HG03442 (cell line): ENCODE measurements at regions not wholly inside any gene's neighbourhood (a gene's known extent, or its start where the extent isn't known, plus 50 kb on each side); places are given as distances from the start of the nearest gene placed in this dataset.
A peak's percentile ranks its signal among the peaks of the same experiment; 100 is the strongest.
"Not testable (repeated sequence)": the region's sequence is repeated elsewhere in the genome, so short reads cannot be mapped to it uniquely, and the experiment has no call there.

ENCODE experiments used
- ATAC-seq: cut with Tn5 transposase; IDR thresholded peaks from one replicate; pipeline ENCODE4 v1.9.1; 2021; ENCODE audit warnings: mild to moderate bottlenecking, moderate library complexity; ENCODE audit not compliant: unreplicated experiment

DNA sequence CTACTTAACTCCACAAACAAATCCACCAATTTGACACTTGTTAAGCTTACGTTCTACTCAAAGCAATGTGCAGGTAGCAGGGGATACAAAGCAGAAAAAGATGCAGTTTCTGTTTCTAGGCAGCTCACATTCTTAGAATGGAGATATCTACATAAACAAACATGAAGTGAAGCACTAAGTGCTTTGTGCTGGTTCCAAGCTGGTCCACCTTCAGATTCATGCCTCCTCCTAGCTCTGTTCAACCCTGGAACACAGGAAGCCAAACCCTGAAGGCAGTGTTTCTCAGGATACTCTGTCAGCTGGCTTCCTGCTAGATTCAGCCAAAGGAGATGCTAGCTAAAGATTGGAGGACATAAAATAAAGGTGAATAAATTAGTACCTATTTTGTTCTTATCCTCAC, 55.3 kb upstream of the NOL4 start:
- no peak for ATAC-seq

DNA sequence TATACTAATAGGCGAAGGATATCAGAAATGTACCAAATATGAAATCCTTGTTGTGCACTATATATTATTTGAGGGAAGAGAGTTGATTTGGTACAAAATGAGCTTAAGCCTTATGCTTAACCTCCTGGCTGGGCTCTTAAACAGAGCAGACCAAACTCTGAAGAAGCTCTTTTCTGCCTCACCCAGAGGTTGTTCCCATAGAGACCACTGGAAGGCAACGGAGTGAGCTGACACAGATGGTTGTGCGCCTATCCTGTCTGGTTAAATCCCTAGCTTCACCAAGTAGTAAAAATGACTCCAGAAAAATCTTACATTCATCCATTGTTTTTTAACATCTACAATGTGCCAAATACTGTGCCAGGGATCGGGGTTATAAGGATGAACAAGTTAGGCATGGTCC, 55.9 kb upstream of the NOL4 start:
- no peak for ATAC-seq

DNA sequence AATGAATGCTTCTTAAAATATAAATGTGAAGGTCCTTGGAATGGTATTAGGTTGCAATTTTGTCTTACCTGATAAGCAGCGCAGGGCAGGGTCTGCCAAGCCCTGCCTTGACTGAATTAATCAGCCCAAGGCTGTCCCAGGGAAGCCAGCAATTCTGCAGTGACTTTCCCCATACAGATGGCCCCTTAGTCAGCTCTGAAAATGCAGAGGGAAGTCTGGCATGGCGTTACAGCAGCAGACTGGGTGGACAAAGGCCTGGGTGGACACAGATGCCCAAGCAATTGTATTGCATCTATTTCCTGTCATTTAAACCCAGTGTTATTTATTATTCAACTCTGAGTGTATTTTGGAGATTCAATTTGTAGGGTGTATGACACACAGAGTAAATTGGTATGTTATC, 56.6 kb upstream of the NOL4 start:
- ATAC-seq: no peak

DNA sequence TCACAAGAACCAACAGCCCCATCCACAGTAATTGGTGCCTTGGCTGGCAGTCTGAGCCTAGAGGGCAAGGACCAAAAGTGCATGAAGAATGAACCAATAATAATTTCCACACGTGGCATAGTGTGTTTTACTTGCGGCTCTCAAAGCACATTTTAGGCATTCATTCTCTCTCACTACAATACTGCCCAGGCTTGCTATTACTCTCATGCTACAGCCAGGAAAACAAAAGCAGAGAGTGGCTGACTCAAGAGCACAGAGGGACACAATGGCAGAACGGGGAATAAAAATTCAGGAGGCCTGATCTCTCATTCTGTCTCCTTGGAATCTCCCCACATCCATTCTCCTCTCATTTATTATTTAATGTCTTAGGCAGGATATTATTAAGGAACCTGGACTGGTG, 57.0 kb upstream of the NOL4 start:
- no peak for ATAC-seq

DNA sequence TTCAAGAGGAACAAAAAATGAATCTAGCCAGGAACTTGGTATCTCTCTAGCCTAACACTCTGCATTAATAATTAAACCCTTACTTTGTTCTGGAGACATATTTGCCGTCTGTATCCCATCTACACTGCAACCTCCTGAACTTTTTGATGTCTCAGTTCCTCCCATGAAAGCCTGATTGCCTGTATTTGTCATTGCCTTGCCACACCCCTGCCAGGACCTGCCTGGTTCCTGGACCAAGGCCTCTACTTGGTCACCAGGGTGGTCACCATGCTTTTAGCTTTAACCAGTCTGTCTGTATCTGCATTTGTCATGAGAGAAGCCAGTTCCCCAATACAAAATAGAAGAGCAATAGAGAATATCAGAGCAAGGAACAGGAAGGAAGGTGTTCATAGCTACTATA, 58.8 kb upstream of the NOL4 start:
- ATAC-seq: no peak

DNA sequence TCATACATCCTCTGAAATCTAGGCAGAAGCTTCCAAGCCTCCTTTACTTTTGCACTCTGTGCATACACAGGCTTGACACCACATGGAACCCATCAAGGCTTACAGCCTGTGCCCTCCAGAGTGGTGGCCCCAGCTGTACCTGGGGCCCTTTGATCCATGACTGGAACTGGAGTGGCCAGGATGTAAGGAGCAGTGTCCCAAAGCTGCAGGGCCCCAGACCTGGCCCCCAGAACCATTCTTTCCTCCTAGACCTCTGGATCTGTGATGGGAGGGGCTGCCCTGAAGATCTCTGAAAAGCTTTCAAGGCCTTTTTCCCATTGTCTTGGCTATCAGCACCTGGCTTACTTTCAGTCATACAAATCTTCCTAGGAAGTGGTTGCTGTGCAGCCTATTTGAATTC, 63.1 kb upstream of the NOL4 start:
- no peak for ATAC-seq

DNA sequence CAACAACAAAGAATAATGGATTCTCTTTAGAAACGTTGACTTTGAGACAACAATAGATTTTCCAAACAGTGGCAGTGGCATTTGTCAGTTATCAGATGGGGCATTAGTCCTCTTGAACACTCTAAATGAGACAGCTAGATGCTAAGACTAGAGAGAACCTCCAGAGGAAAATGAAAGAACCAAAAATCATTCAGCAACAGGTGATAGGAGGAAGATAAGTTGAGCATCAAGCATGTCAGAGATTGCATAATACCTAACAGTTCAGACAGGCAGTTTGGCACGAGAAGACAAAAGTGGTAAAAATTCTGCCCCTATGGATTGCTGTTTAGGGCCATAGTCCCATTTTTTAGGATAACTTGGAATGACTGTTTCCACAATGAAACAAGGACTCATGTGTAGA, 67.9 kb upstream of the NOL4 start:
- no peak for ATAC-seq

DNA sequence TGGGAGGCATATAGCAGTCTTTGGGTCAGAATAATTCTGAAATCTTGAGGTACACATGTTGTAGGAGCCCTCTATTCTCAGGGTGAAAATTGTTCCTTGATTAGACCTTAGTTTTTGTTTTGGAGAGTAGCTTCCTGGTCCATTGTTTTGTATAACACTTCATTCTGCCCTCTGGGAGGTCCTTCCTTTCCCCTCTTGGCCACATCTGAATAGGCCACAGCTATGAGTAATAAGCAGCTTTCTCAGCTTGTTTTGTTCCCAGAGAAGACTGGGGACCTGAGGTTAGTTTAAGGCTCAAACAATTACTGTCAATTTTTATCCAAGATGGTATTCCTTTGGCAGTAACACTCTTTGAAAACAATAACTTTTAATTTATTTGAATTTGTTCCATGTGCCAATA, 72.6 kb upstream of the NOL4 start:
- ATAC-seq: no peak

DNA sequence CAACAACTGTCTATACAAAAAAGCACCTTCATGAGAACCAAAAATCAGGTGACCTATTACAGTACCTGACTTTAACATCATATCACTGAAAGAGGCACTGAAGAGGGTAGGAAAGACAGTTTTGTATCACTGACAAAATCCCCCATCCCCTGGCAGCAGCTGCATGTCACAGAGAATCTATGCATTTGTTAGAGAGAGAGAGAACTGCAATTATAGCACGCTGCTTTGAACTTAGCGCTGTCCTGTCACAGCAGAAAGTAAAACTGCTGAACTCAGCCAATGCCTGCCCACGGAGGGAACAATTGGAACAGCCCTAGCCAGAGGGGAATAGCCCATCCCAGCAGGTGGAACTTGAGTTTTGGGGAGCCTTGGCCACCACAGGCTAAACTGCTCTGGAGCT, 75.1 kb upstream of the NOL4 start:
- no peak for ATAC-seq

DNA sequence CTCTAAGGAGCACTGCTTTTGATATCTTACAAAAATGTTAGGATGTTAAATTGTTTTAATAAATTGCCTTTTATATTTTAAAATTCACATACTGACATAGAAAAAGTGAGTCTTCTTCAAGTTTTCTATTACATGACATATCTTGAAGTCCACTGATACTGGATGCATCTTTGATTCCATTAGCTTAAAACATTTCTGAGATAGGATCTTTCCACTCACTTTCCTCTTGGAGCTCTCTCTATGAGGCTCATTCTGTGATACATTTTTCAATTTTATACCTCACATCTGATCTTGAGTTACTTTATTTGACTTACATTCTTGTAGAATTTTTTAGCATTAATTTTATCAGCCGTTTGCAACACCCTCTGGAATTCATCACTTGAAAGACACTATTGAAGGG, 86.8 kb upstream of the NOL4 start:
- no peak for ATAC-seq

DNA sequence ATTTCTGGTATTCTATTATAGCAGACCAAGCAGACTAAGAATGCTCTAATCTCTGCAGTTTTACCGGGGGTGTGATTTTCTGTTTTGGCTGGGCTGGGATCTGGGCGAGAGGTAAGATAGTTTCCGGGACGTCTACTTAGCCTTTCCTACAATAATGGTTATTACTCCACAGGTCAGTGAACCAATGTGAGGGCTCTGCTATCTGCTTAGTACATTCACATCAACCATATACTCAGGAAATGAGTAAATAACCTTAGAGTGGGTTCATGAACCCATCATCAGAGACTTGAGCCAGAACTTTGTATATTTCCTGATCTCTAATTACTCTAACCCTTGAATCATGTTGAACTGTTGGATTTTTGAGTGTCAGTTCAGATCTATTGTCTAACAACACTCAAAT, 90.1 kb upstream of the NOL4 start:
- ATAC-seq: no peak

DNA sequence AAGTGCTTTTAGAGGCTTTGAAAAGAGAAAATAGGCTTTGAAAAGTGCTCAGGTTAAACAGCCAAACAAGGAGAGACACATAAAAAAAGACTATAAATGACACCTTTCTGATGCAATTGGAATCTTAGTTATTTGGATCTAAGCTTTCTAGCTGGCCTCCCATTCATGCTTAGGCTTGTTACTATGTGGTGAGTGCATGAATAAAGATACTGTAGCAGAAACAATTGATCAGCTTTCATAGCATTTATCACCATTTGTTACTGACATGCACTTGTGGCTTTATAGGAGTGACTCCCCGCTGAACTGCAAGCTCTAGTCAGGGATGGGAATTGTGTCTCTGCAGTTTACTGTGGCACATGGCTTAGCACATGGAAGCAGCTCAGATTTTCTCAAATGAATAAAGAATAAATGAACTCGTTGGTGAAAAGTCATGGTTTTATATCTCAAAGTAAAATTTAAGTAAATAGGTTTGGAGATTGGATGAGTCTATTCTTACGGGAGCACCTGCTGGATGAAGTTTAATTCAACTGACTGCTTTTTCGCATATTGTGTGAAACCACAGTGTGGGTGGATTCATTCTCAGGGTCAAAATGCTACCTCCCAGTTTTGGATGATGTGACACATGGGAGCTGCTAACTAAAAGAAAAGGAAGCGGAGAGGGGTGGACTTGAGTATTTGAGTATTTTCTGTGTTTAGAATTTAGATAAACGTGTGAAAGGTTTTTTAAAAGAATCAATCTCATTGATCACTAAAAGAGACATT, 91.1 kb upstream of the NOL4 start:
- ATAC-seq: no peak

DNA sequence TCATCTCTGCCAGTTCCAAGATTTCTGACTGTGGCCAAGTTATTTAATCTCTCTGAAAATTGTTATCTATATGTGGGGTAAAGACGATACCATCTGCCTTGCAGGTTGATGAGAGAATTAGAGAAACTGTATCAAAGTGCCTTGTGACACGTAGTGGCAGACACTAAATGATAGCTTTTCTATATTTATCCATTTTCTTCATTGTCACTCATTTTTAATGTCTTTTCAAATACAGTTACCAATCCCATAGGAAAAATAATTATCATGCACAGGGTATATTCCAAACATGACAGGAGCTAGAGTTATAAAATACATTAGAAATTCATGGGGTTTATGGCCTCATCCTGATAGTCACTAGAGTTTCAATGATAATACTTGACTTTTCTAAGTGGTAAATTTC, 95.6 kb upstream of the NOL4 start:
- ATAC-seq: no peak

DNA sequence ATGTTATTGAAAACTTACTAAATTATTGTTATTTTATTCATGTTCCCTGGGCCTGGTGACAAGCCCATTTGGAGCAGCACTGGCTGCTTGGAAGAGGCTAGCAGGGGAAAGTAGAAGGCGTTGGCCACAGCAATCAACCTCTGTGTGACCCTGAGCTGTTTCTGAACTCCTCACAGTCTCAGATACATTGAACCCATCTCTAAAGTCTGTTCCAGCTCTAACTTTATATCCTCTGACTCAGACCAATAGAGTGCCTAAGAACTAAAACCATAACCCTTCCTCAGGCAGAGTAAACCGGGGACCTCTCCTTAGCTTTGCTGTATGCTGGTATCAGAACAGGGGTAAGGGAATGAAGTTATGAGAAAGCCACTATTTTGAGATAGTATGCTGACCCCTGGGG, 96.4 kb upstream of the NOL4 start:
- peak; percentile 80 for ATAC-seq

DNA sequence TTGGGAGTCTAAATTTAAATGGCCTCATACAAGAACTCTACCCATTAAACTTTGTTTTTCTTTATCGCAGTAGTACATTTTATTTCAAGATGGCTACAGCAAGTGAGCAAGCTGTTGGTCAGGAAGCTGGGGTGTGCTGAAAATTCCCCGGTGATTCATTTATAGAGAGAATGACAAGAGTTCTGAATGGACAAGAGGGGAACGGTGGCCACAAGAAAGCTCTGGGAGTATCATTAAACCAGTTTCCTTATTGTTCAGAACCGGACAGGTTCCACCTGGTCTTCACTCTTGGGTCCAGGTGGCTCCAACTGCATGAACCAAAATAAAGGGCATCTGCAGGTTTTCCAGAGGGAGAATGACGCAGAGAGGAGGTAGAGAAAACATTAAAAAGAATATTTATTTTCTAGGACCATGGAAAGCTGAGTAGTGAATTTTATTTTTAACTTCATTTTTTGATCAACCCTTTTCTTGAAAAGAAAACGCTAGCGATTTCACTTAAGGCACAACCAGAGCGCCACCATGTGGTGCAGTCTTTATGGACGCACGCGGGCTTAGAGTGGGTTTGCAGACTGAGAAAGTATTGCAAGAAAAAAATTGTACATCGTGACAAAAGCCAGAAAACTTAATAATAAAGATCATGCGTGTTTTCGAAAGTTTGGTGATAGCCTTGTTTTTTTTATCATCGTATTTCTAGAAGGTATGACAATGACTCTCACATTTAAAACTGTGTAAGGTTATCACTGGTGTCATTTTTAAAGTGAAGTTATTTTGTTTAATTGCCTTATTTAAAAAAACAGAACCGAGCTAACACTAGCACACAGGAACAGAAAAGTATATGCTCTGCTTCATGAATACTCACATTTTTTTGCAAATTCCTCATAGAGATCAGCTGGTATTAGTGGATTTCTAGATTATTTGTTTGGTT, 97.9 kb upstream of the NOL4 start:
- ATAC-seq: peak; percentile 60

DNA sequence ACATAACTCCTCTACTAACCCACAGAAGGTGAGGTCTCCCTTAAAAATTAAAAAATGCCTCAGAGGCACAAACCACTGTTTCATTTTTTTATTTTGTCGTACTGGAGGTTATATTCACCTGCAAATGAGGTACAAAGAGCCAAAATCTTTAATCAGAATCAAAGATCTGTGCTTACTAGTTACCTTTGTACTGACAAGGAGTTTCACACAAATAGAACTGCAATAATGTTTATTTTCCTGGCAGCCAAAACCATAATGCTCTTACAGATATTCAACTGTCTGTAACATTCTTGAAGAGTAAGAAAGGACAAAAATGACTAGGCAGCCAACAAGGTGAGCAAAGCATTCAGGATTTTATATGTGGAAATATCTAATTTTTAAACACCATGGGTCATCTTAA, 105.1 kb upstream of the NOL4 start:
- ATAC-seq: no peak

DNA sequence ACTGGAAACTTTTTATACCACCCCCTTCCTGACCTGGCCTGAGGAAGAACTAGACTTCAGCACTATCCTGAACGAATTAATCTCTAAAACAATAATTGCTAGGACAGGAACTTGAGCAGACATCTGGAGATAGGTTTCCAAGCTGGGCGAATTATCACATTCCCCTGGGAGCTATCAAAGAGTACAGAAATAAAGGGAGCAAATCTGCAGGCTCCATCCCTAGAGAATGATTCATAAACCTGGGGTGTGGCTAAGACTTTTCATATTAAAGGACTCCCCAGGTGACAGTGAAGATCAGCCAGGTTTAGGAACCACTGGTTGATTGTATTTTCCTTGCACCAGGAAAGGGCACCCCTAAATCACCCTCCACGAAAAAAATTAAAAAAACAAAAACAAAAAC, 105.6 kb upstream of the NOL4 start:
- no peak for ATAC-seq

DNA sequence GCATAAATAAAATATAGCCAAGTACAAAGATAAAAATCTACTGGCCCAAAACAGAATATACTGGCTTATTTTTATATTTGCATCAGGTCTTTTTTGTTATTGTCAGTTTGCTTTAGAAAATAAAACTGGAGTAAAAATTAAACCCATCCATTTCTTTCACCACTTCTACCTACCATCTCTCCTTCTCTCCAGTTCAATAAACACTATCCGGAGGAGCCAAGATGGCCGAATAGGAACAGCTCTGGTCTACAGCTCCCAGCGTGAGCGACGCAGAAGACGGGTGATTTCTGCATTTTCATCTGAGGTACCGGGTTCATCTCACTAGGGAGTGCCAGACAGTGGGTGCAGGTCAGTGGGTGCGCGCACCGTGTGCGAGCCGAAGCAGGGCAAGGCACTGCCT, 106.2 kb upstream of the NOL4 start:
- ATAC-seq: not testable (repeated sequence)

DNA sequence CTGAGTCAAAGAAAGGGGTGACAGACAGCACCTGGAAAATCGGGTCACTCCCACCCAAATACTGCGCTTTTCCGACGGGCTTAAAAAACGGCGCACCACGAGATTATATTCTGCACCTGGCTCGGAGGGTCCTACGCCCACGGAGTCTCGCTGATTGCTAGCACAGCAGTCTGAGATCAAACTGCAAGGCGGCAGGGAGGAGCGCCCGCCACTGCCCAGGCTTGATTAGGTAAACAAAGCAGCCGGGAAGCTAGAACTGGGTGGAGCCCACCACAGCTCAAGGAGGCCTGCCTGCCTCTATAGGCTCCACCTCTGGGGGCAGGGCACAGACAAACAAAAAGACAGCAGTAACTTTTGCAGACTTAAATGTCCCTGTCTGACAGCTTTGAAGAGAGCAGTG, 106.6 kb upstream of the NOL4 start:
- ATAC-seq: not testable (repeated sequence)

DNA sequence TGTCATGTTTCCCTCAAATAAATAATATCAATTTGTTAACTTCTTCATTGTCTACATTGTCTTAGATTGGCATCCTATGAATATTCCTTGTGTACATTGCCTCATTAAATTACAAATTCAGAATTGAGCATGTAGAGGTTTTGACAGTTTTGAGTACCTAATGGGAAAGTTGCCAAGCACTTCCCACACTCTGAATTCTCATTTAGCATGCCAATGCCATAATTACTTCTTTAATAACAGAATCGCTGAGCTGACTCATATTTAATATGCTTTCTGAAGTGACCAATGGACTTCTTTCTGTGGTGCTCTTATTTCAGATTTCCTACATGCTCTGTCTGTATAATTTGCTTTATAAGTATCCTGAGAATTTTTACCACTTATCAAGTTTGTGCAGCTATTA, 114.4 kb upstream of the NOL4 start:
- ATAC-seq: no peak

DNA sequence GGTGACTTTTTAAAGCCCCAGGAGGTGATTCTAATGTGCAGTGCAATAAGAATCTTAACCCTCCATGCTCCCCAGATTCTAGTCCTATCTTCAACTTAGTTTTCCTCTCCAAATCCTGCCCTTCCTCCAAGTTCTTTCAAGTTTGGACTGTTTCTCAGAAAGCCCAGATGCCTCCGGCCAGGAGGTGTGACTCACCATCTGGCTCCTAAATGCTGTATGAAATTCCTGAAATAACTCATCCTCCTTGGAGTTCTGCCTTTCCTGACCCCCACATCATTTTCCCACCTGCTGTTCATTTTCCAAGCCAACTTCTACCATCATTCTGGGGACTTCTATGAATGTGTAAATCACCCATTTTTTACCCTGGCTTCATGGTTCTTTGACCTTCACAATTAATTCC, 118.2 kb upstream of the NOL4 start:
- no peak for ATAC-seq

DNA sequence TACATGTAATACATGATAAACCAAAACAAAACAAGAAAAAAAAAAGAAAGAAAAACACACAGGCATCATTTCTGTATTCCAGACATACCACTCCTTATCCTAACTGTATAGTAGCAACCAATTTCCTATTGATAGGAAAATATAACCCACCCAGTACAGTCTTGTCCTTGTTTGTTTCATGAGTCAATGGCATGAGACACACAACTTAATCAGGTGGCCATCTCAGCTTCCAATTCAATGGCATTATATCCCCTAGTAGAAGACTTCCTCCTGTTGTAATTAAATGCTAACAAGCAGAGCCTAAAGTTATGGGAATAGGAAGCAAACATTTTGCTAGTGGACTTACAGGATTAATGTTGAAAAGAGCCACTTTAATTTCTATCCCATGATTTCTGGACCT, 121.0 kb upstream of the NOL4 start:
- no peak for ATAC-seq
